LHCN-M2 (cell line): ENCODE measurements at regions not wholly inside any gene's neighbourhood (a gene's known extent, or its start where the extent isn't known, plus 50 kb on each side); places are given as distances from the start of the nearest gene placed in this dataset.

Source experiments
- DNase-seq: peaks from one replicate; pipeline ENCODE4 v3.0.0-alpha.2; 2012; ENCODE audit warnings: low read depth

GRCh38 chr1:244106837-244107493 is 55.9 kb downstream of the ZBTB18 start:
- no peak for DNase-seq

- DNase-seq: no peak
These were observed 59.9 kb downstream of the ZBTB18 start for GRCh38 chr1:244111027-244111426.

- no peak for DNase-seq
These were observed 61.0 kb downstream of the ZBTB18 start for GRCh38 chr1:244112041-244112440.

- DNase-seq: peak; percentile 26
These were observed 61.6 kb downstream of the ZBTB18 start for GRCh38 chr1:244112636-244113035.

GRCh38 chr1:244113532-244114320 is 62.6 kb downstream of the ZBTB18 start:
- no peak for DNase-seq

- no peak for DNase-seq
These were observed 63.8 kb downstream of the ZBTB18 start for GRCh38 chr1:244114892-244115291.

GRCh38 chr1:244116946-244117345 is 65.9 kb downstream of the ZBTB18 start:
- DNase-seq: no peak

- DNase-seq: no peak
These were observed 67.2 kb downstream of the ZBTB18 start for GRCh38 chr1:244118109-244118761.

- DNase-seq: no peak
These were observed 77.7 kb downstream of the ZBTB18 start for GRCh38 chr1:244128591-244129383.

- no peak for DNase-seq
These were observed 86.2 kb downstream of the ZBTB18 start for GRCh38 chr1:244137276-244137675.

GRCh38 chr1:244137725-244138124 is 86.6 kb downstream of the ZBTB18 start:
- no peak for DNase-seq

- no peak for DNase-seq
These were observed 87.3 kb downstream of the ZBTB18 start for GRCh38 chr1:244138399-244138798.

GRCh38 chr1:244139655-244140054 is 88.6 kb downstream of the ZBTB18 start:
- DNase-seq: no peak

- no peak for DNase-seq
These were observed 89.3 kb downstream of the ZBTB18 start for GRCh38 chr1:244140420-244140819.

GRCh38 chr1:244144053-244144452 is 93.0 kb downstream of the ZBTB18 start:
- no peak for DNase-seq

GRCh38 chr1:244150071-244150470 is 99.0 kb downstream of the ZBTB18 start:
- DNase-seq: no peak

GRCh38 chr1:244150665-244151064 is 99.6 kb downstream of the ZBTB18 start:
- DNase-seq: no peak

- DNase-seq: no peak
These were observed 100.5 kb downstream of the ZBTB18 start for GRCh38 chr1:244151537-244151936.

GRCh38 chr1:244154508-244154871 is 103.4 kb downstream of the ZBTB18 start:
- peak; percentile 35 for DNase-seq

- peak; percentile 98 for DNase-seq
These were observed 103.9 kb downstream of the ZBTB18 start for GRCh38 chr1:244154872-244155531.

GRCh38 chr1:244155661-244156060 is 104.6 kb downstream of the ZBTB18 start:
- DNase-seq: no peak
